ENCODE measurements at regions not wholly inside any gene's neighbourhood (a gene's known extent, or its start where the extent isn't known, plus 50 kb on each side); places are given as distances from the start of the nearest gene placed in this dataset.

DNA sequence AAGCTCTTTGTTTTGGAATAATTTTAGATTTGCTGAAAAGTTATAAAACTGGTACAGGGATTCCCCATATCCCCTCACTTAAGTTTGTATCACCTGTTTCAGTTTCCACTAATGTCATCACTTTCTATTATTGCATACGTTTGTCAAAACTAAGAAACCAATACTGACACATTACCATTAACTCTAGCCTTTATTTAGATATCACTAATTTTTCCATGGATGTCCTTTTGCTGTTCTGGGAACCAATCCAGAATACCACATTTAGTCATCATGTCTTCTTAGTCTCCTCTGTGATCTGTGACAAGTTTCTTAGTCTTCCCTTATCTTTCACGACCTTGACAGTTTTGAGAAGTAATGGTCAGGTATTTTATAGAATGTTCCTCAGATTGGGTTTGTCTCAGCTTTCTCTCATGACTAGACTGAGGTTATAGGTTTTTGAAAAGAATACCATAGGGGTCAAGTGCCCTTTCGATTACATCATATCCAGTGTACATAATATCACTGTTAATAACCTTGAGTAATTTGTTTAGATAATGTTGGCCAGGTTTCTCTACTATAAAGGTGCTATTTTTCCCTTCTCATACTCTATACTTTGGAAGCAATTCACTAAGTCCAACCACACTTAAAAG is 51.9 kb upstream of the NMUR2 start:
- ATAC-seq (no peak), DNase-seq (no peak)
- Histone ChIP-seq H3K4me3 (no peak overlapping the region), H3K36me3 (no peaks in the 10 kb centered on the region), H3K9me3 (no peaks in the 10 kb centered on the region), H3K4me1 (no peaks in the 10 kb centered on the region), H3K27me3 (ENCODE audit: low read depth) (no peaks in the 10 kb centered on the region), H3K27ac (no peak overlapping the region)
- TF ChIP-seq, protein P1, sequence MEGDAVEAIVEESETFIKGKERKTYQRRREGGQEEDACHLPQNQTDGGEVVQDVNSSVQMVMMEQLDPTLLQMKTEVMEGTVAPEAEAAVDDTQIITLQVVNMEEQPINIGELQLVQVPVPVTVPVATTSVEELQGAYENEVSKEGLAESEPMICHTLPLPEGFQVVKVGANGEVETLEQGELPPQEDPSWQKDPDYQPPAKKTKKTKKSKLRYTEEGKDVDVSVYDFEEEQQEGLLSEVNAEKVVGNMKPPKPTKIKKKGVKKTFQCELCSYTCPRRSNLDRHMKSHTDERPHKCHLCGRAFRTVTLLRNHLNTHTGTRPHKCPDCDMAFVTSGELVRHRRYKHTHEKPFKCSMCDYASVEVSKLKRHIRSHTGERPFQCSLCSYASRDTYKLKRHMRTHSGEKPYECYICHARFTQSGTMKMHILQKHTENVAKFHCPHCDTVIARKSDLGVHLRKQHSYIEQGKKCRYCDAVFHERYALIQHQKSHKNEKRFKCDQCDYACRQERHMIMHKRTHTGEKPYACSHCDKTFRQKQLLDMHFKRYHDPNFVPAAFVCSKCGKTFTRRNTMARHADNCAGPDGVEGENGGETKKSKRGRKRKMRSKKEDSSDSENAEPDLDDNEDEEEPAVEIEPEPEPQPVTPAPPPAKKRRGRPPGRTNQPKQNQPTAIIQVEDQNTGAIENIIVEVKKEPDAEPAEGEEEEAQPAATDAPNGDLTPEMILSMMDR (IDR thresholded peaks at IDR 0.05) = no peak
- intact Hi-C loops (cut with DNase I) = no loop called here

DNA sequence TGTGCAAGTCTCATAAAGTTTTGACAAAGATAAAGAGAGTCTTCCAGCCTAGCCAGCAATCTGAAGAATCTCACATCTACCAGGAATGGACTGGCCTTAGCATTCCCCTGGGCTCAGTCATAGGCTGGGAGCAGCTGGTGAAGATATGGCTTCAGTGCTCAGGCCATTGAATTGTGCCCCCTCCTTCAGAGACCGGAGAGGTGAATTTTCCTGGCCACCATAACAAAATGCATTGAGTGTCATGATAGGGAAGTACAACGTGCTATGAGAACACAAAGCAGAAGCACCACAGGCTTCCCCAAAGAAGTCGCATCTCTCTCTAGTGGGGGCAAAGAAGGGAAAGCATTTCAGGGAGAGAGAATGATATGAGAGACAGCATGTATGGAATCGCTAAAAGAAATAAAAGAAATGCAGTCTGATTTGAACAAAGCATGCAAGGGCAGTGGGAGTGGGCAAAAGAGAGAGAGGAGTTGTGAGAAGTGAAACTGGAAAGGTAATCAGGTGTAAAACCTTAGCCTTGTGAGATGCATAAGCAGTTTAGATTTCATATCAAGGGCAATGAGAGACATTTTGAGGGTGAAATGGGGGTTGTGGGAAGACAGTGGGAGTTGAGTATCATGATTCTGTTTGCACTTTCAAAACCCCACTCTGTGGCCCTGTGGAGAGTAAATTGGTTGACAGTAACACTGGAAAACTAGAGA is 57.1 kb upstream of the NMUR2 start:
- DNase-seq (no peak), ATAC-seq (no peak)
- no peak overlapping the region for H3K27ac ChIP-seq
- H3K9me3 ChIP-seq = no peaks in the 10 kb centered on the region
- no peak overlapping the region for H3K4me3 ChIP-seq
- TF ChIP-seq, protein P1 (IDR thresholded peaks at IDR 0.05) = peak; percentile 35
- intact Hi-C loops (cut with DNase I) = no loop called here
- no peaks in the 10 kb centered on the region for H3K27me3 ChIP-seq (ENCODE audit: low read depth)
- H3K36me3 ChIP-seq = no peaks in the 10 kb centered on the region
- H3K4me1 ChIP-seq = no peaks in the 10 kb centered on the region

DNA sequence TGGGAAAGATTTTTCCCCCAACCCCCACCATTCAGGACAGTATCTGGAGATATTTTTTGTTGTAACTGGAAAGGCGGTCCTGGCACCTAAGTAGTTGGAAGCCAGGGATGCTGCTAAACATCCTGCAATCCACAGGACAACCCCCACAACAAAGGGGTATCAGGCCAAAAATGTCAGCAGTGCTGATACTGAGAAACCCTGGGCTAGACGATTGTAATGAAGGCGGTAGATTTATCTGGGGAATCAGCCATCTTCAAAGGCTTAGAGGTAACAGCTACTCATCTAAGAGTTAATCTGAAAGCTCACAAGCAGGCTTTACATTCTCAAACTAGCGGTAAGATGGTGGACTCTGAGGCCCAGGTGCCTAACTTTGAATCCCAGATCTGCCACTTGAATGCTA is 59.0 kb upstream of the NMUR2 start:
- intact Hi-C loops (cut with DNase I) = no loop called here
- Histone ChIP-seq H3K4me3 (no peak overlapping the region), H3K36me3 (no peaks in the 10 kb centered on the region), H3K4me1 (no peaks in the 10 kb centered on the region), H3K27ac (no peak overlapping the region), H3K9me3 (no peaks in the 10 kb centered on the region), H3K27me3 (ENCODE audit: low read depth) (no peaks in the 10 kb centered on the region)
- DNase-seq (no peak), ATAC-seq (no peak)
- TF ChIP-seq, protein P1 (IDR thresholded peaks at IDR 0.05) = no peak

- Histone ChIP-seq H3K4me1 (no peaks in the 10 kb centered on the region), H3K4me3 (no peak overlapping the region), H3K27ac (no peak overlapping the region), H3K36me3 (no peaks in the 10 kb centered on the region), H3K27me3 (ENCODE audit: low read depth) (no peaks in the 10 kb centered on the region), H3K9me3 (no peaks in the 10 kb centered on the region)
- DNase-seq (no peak), ATAC-seq (no peak)
- intact Hi-C loops (cut with DNase I) = no loop called here
- TF ChIP-seq, protein P1 (IDR thresholded peaks at IDR 0.05) = no peak
Observed at GRCh38 chr5:152465140-152465539, 60.1 kb upstream of the NMUR2 start.

GRCh38 chr5:152466085-152466745 is 61.1 kb upstream of the NMUR2 start:
- TF ChIP-seq, protein P1 (IDR thresholded peaks at IDR 0.05) = no peak
- ATAC-seq = no peak

More at GRCh38 chr5:152466085-152466745, 61.1 kb upstream of the NMUR2 start:
- H3K36me3 ChIP-seq = no peaks in the 10 kb centered on the region
- no peaks in the 10 kb centered on the region for H3K9me3 ChIP-seq
- H3K27ac ChIP-seq = no peak overlapping the region
- H3K4me3 ChIP-seq = no peak overlapping the region
- H3K27me3 ChIP-seq (ENCODE audit: low read depth) = no peaks in the 10 kb centered on the region
- H3K4me1 ChIP-seq = no peaks in the 10 kb centered on the region
- intact Hi-C loops (cut with DNase I) = no loop called here
- no peak for DNase-seq

Data from lower lobe of right lung (tissue), 2 donors.